Heart left ventricle (tissue), 13 donors: ENCODE measurements at regions not wholly inside any gene's neighbourhood (a gene's known extent, or its start where the extent isn't known, plus 50 kb on each side); places are given as distances from the start of the nearest gene placed in this dataset.

Experiments used
- POLR2A ChIP-seq, 2 donors: fragments of 450-650 bp; IDR thresholded peaks; one replicate each; pipeline ENCODE4 v1.6.1; 2017; ENCODE audit warnings: antibody characterized with exemption in 2 of 2, mild to moderate bottlenecking in 2 of 2, moderate library complexity in 2 of 2
- TF ChIP-seq, protein P1 (sequence below), 12 donors: fragments of 200-600 bp; sonication (generic) in 4 of 12; IDR thresholded peaks; one replicate each; pipeline versions ENCODE4 v1.5.0 to v1.8.0; 2018 to 2022; ENCODE audit warnings: antibody characterized with exemption in 12 of 12, mild to moderate bottlenecking in 5 of 12
- donor health status: ischemic (EF 13 %, LVEDD 7.1; RV severe dilation, severe dysfunction).
- donor health status: DM: no; HTN: yes; CAD: no.
- donor health status: DM: no; HTN: no; CAD: no.
- donor health status: ischemic (EF 25% LVEDD 6.9; RV normal size, moderate dysfunction).
- donor health status: ischemic (EF 25% LVEDD 5.7; RV mildly dilated, moderate dysfunction).
- donor health status: ischemic (EF 35%, LVEDD 5.7; RV mildly dilated, moderate dysfunction).
- donor health status: nonischemic (EF 11% LVEDD 7.7; RV severe dilation, severe dysfunction).
- donor health status: DM: yes; HTN: yes; CAD: no.
- donor health status: PGD.
- donor health status: ischemic (EF 29% LVEDD 5.4; RV normal size, mild dysfunction).
- donor health status: nonischemic (EF 23%, LVEDD 6.1; RV moderate dilation, normal function).

DNA sequence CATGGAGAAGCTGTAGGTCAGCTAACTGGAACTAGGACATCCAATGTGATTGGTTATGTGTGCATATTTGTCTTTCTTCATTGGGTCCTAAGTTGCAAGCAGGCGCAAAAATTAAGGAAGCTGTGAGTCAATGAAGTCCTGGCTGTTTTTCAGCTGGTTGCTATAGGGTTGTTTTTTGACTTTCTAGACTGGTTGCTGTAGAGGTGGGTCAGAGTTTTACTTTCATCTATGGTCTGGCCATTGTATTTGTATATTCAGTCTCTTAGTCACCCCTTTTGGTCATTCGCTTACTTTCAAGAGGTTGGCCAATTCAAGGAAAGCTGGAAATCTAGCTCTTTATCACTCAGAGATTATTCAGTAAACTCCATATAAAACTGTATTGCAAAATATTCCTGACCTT lies 62.0 kb upstream of the AMZ2 start:
- no peak for TF ChIP-seq POLR2A (IDR thresholded peaks at IDR 0.05)
- TF ChIP-seq, protein P1, sequence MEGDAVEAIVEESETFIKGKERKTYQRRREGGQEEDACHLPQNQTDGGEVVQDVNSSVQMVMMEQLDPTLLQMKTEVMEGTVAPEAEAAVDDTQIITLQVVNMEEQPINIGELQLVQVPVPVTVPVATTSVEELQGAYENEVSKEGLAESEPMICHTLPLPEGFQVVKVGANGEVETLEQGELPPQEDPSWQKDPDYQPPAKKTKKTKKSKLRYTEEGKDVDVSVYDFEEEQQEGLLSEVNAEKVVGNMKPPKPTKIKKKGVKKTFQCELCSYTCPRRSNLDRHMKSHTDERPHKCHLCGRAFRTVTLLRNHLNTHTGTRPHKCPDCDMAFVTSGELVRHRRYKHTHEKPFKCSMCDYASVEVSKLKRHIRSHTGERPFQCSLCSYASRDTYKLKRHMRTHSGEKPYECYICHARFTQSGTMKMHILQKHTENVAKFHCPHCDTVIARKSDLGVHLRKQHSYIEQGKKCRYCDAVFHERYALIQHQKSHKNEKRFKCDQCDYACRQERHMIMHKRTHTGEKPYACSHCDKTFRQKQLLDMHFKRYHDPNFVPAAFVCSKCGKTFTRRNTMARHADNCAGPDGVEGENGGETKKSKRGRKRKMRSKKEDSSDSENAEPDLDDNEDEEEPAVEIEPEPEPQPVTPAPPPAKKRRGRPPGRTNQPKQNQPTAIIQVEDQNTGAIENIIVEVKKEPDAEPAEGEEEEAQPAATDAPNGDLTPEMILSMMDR (IDR thresholded peaks at IDR 0.05), result no peak
